ENCODE measurements at regions not wholly inside any gene's neighbourhood (a gene's known extent, or its start where the extent isn't known, plus 50 kb on each side); places are given as distances from the start of the nearest gene placed in this dataset.

GRCh38 chr4:134773497-134774000 lies 572.0 kb upstream of the PABPC4L start:
- no peak for TF ChIP-seq CTCF (IDR thresholded peaks at IDR 0.05)
- no peak for TF ChIP-seq POLR2A (IDR thresholded peaks at IDR 0.05)
- TF ChIP-seq POLR2AphosphoS5 (IDR thresholded peaks at IDR 0.05), result no peak
- no peak for TF ChIP-seq EP300 (IDR thresholded peaks at IDR 0.05)

All from gastroesophageal sphincter (tissue), 3 donors.